ENCODE measurements at regions not wholly inside any gene's neighbourhood (a gene's known extent, or its start where the extent isn't known, plus 50 kb on each side); places are given as distances from the start of the nearest gene placed in this dataset.

DNA sequence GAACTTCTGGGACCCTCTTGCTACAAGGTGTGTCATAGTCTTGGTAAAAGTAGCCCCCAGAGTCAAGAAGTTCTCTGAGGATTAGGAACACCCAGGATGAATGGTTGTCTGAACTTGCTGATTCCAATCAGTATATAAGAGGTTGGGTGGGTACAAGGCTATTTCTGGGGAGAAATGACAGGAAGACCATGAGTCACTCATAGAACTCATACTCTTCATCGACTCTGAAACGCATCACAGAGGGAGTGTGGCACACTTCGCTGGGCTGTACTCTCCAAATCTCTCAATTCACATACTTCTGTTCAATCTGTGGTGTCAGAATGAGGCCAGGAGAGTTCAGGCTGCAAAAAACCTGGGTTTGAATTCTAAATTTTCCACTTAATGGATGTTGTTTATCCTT is 193.2 kb upstream of the LEF1 start (continued):
- TF ChIP-seq NRF1 (IDR thresholded peaks at IDR 0.05; ENCODE audit: low read depth, low read length) (no peak), POLR2AphosphoS5 (IDR thresholded peaks at IDR 0.05; ENCODE audit: low read depth, low read length) (no peak), CHD2 (IDR thresholded peaks at IDR 0.05; ENCODE audit: low read length, partially characterized antibody) (no peak), RFX5 (IDR thresholded peaks at IDR 0.05; ENCODE audit: low read length) (no peak), JUND (IDR thresholded peaks at IDR 0.05) (no peak), GATA2 (CRISPR knock-in tag; IDR thresholded peaks at IDR 0.05) (no peak), TAF1 (IDR thresholded peaks at IDR 0.05; ENCODE audit: borderline replicate concordance, low read depth, low read length) (no peak)
- TF ChIP-seq, protein P1, sequence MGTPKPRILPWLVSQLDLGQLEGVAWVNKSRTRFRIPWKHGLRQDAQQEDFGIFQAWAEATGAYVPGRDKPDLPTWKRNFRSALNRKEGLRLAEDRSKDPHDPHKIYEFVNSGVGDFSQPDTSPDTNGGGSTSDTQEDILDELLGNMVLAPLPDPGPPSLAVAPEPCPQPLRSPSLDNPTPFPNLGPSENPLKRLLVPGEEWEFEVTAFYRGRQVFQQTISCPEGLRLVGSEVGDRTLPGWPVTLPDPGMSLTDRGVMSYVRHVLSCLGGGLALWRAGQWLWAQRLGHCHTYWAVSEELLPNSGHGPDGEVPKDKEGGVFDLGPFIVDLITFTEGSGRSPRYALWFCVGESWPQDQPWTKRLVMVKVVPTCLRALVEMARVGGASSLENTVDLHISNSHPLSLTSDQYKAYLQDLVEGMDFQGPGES (IDR thresholded peaks at IDR 0.05; ENCODE audit: low read depth, low read length): no peak

DNA sequence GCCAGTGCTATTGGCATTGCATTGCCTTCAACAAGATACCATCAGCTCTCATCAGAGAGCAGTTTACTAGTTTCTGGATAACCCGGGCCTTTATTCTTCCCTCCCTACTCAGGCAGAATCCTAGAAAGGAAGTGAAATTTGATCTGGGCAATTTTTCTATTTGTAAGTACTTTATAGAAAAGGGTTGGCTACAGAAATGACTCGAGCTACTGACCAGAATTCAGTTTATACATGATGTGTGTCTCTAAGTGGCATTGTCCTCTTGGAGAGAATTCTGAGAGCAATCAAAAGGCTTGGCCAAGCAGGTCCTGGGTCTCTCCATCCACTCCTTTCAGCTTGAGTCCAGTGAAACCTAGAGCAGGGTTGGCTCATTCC is 192.7 kb upstream of the LEF1 start:
- no peaks in the 10 kb centered on the region for H4K20me1 ChIP-seq (ENCODE audit: insufficient read depth)
- no peaks in the 10 kb centered on the region for H3F3A ChIP-seq (replicated peaks; ENCODE audit: insufficient read depth)
- no peak overlapping the region for H2AFZ ChIP-seq (ENCODE audit: low read depth)
- no peaks in the 10 kb centered on the region for H3K9me3 ChIP-seq
- 7% methylated on average over 2 of the region's 2 CpGs for WGBS (ENCODE audit: low lambda C conversion rate)
- TF ChIP-seq RCOR1 (IDR thresholded peaks at IDR 0.05; ENCODE audit: low read length) (no peak), CHD2 (IDR thresholded peaks at IDR 0.05; ENCODE audit: low read length, partially characterized antibody) (no peak), ELF1 (IDR thresholded peaks at IDR 0.05) (no peak), RXRA (IDR thresholded peaks at IDR 0.05; ENCODE audit: borderline replicate concordance, low read depth) (no peak), EZH2phosphoT487 (IDR thresholded peaks at IDR 0.05; ENCODE audit: borderline replicate concordance, low read depth) (no peak), NFIC (IDR thresholded peaks at IDR 0.05; ENCODE audit: borderline replicate concordance) (no peak), FOSL2 (IDR thresholded peaks at IDR 0.05; ENCODE audit: borderline replicate concordance, low read depth) (no peak), FOXM1 (IDR thresholded peaks at IDR 0.05; ENCODE audit: low read depth) (no peak)
- TF ChIP-seq, protein P2, sequence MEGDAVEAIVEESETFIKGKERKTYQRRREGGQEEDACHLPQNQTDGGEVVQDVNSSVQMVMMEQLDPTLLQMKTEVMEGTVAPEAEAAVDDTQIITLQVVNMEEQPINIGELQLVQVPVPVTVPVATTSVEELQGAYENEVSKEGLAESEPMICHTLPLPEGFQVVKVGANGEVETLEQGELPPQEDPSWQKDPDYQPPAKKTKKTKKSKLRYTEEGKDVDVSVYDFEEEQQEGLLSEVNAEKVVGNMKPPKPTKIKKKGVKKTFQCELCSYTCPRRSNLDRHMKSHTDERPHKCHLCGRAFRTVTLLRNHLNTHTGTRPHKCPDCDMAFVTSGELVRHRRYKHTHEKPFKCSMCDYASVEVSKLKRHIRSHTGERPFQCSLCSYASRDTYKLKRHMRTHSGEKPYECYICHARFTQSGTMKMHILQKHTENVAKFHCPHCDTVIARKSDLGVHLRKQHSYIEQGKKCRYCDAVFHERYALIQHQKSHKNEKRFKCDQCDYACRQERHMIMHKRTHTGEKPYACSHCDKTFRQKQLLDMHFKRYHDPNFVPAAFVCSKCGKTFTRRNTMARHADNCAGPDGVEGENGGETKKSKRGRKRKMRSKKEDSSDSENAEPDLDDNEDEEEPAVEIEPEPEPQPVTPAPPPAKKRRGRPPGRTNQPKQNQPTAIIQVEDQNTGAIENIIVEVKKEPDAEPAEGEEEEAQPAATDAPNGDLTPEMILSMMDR (IDR thresholded peaks at IDR 0.05): no peak
- TF ChIP-seq, protein P3, sequence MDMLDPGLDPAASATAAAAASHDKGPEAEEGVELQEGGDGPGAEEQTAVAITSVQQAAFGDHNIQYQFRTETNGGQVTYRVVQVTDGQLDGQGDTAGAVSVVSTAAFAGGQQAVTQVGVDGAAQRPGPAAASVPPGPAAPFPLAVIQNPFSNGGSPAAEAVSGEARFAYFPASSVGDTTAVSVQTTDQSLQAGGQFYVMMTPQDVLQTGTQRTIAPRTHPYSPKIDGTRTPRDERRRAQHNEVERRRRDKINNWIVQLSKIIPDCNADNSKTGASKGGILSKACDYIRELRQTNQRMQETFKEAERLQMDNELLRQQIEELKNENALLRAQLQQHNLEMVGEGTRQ (IDR thresholded peaks at IDR 0.05; ENCODE audit: borderline replicate concordance, low read depth, low read length): no peak
- TF ChIP-seq, protein P4, sequence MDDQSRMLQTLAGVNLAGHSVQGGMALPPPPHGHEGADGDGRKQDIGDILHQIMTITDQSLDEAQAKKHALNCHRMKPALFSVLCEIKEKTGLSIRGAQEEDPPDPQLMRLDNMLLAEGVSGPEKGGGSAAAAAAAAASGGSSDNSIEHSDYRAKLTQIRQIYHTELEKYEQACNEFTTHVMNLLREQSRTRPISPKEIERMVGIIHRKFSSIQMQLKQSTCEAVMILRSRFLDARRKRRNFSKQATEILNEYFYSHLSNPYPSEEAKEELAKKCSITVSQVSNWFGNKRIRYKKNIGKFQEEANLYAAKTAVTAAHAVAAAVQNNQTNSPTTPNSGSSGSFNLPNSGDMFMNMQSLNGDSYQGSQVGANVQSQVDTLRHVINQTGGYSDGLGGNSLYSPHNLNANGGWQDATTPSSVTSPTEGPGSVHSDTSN (IDR thresholded peaks at IDR 0.05): no peak
- H3K4me1 ChIP-seq (ENCODE audit: control insufficient read depth in 1 of 2, insufficient read depth in 2 of 2, low read depth in 1 of 2, low read length in 1 of 2): peaks cover 0 to 2% of the 10 kb centered on the region in 2 experiments; a peak in 1 of 4 replicates
- no peak overlapping the region for H3K9ac ChIP-seq
- no peaks in the 10 kb centered on the region; the same call in 1 of the 2 replicates for H3K27me3 ChIP-seq (ENCODE audit: insufficient read depth)
- H3K4me3 ChIP-seq (ENCODE audit: low read depth in 2 of 2, low read length in 1 of 2): no peak overlapping the region
- CTCF ChIA-PET: interaction anchor here (1.3 kb wide), 1 partner anchor 11 kb away, joined by 3 read pairs; no protein-coding TSS in a partner anchor
- H3K79me2 ChIP-seq (ENCODE audit: insufficient read depth): no peaks in the 10 kb centered on the region
- H3K27ac ChIP-seq (ENCODE audit: low read depth in 2 of 2, low read length in 1 of 2): no peak overlapping the region
- no peaks in the 10 kb centered on the region for H3K36me3 ChIP-seq (replicated peaks in 1 of 2; ENCODE audit: control insufficient read depth in 1 of 2, insufficient read depth in 2 of 2, low read length in 1 of 2)
- POLR2A ChIA-PET: no interaction called here
- H3K4me2 ChIP-seq: no peak overlapping the region
- no peaks in the 10 kb centered on the region for H3K9me2 ChIP-seq
- no peak for DNase-seq
